ENCODE measurements at regions not wholly inside any gene's neighbourhood (a gene's known extent, or its start where the extent isn't known, plus 50 kb on each side); places are given as distances from the start of the nearest gene placed in this dataset.

GRCh38 chr2:120430501-120430830, 84.5 kb downstream of the INHBB start:
- TF ChIP-seq CTCF (IDR thresholded peaks at IDR 0.05) (no peak), POLR2A (IDR thresholded peaks at IDR 0.05) (no peak)
